HFF-Myc (cell line): ENCODE measurements at regions not wholly inside any gene's neighbourhood (a gene's known extent, or its start where the extent isn't known, plus 50 kb on each side); places are given as distances from the start of the nearest gene placed in this dataset.

Source experiments
- DNase-seq: peaks from one replicate; pipeline ENCODE4 v3.0.0-alpha.2; 2011; ENCODE audit warnings: low read depth; ENCODE audit errors: extremely low read depth
- H3K4me3 ChIP-seq: replicated peaks from 2 replicates; pipeline ENCODE4 v1.5.1; 2011; ENCODE audit warnings: low read depth, mild to moderate bottlenecking, control low read depth, low read length
- CTCF ChIP-seq: IDR thresholded peaks from 2 replicates; pipeline ENCODE4 v1.5.1; 2012; ENCODE audit warnings: mild to moderate bottlenecking, low read depth, low read length, control low read depth; ENCODE audit errors: missing control alignments

- DNase-seq: no peak
- H3K4me3 ChIP-seq: no peak overlapping the region
- no peak for TF ChIP-seq CTCF
These were observed 289.0 kb downstream of the RNF144A start for GRCh38 chr2:7206111-7206810.

- no peak for TF ChIP-seq CTCF
- DNase-seq: no peak
- no peak overlapping the region for H3K4me3 ChIP-seq
These were observed 290.4 kb downstream of the RNF144A start for GRCh38 chr2:7207631-7208030.

- no peak for DNase-seq
These were observed 292.7 kb downstream of the RNF144A start for GRCh38 chr2:7209757-7210555.

GRCh38 chr2:7210712-7211111 is 293.5 kb downstream of the RNF144A start:
- H3K4me3 ChIP-seq: no peak overlapping the region
- no peak for TF ChIP-seq CTCF
- DNase-seq: no peak

More at GRCh38 chr2:7209757-7210555, 292.7 kb downstream of the RNF144A start:
- TF ChIP-seq CTCF: no peak
- no peak overlapping the region for H3K4me3 ChIP-seq

GRCh38 chr2:7225848-7226247 is 308.6 kb downstream of the RNF144A start:
- no peak for TF ChIP-seq CTCF
- no peak for DNase-seq
- H3K4me3 ChIP-seq: no peak overlapping the region

GRCh38 chr2:7226501-7226900 is 309.3 kb downstream of the RNF144A start:
- DNase-seq: no peak
- TF ChIP-seq CTCF: no peak
- no peak overlapping the region for H3K4me3 ChIP-seq
